RCC 7860 (cell line): ENCODE measurements at regions not wholly inside any gene's neighbourhood (a gene's known extent, or its start where the extent isn't known, plus 50 kb on each side); places are given as distances from the start of the nearest gene placed in this dataset.

ENCODE experiments used
- DNase-seq: peaks from one replicate; pipeline ENCODE4 v3.0.0-alpha.2; 2015; ENCODE audit warnings: low spot score
- FAIRE-seq: peaks from 2 replicates; lab custom pipeline; 2012; peaks lifted over from hg19 to GRCh38; lab: Jason Lieb, UNC

GRCh38 chrX:110430293-110431076, 71.8 kb downstream of the RTL9 start:
- FAIRE-seq: no peak

GRCh38 chrX:110432091-110432905, 73.7 kb downstream of the RTL9 start:
- no peak for DNase-seq
- no peak for FAIRE-seq

More at GRCh38 chrX:110430293-110431076, 71.8 kb downstream of the RTL9 start:
- DNase-seq: no peak

- DNase-seq (no peak), FAIRE-seq (no peak)
These were observed 74.2 kb downstream of the RTL9 start for GRCh38 chrX:110432906-110433215.

GRCh38 chrX:110435196-110435595, 76.5 kb downstream of the RTL9 start:
- FAIRE-seq (no peak), DNase-seq (no peak)

GRCh38 chrX:110436523-110436922, 77.9 kb downstream of the RTL9 start:
- FAIRE-seq (no peak), DNase-seq (no peak)

- no peak for FAIRE-seq
These were observed 79.0 kb downstream of the RTL9 start for GRCh38 chrX:110437686-110438085.

GRCh38 chrX:110440016-110440805, 81.6 kb downstream of the RTL9 start:
- no peak for DNase-seq
- no peak for FAIRE-seq

More at GRCh38 chrX:110437686-110438085, 79.0 kb downstream of the RTL9 start:
- DNase-seq: no peak

- DNase-seq: peak; percentile 24
- FAIRE-seq: peak; percentile 50
These were observed 84.0 kb downstream of the RTL9 start for GRCh38 chrX:110442635-110443034.

- FAIRE-seq: no peak
- DNase-seq: no peak
These were observed 86.3 kb downstream of the RTL9 start for GRCh38 chrX:110444996-110445395.

- no peak for DNase-seq
- no peak for FAIRE-seq
These were observed 89.8 kb downstream of the RTL9 start for GRCh38 chrX:110448459-110448858.

- DNase-seq (no peak), FAIRE-seq (no peak)
These were observed 90.7 kb downstream of the RTL9 start for GRCh38 chrX:110449312-110449711.

- DNase-seq: peak; percentile 20
These were observed 91.4 kb downstream of the RTL9 start for GRCh38 chrX:110450050-110450449.

GRCh38 chrX:110454336-110454735, 95.7 kb downstream of the RTL9 start:
- no peak for FAIRE-seq

More at GRCh38 chrX:110450050-110450449, 91.4 kb downstream of the RTL9 start:
- peak; percentile 59 for FAIRE-seq

GRCh38 chrX:110462957-110463356, 104.3 kb downstream of the RTL9 start:
- FAIRE-seq: no peak
- DNase-seq: no peak

More at GRCh38 chrX:110454336-110454735, 95.7 kb downstream of the RTL9 start:
- no peak for DNase-seq

GRCh38 chrX:110466790-110467189, 108.1 kb downstream of the RTL9 start:
- no peak for FAIRE-seq
- DNase-seq: no peak

- DNase-seq (no peak), FAIRE-seq (no peak)
These were observed 113.6 kb downstream of the RTL9 start for GRCh38 chrX:110472265-110472664.

GRCh38 chrX:110477593-110478228, 119.1 kb downstream of the RTL9 start:
- DNase-seq (no peak), FAIRE-seq (no peak)

- FAIRE-seq (no peak), DNase-seq (no peak)
These were observed 133.4 kb downstream of the RTL9 start for GRCh38 chrX:110491846-110492620.

GRCh38 chrX:110504947-110505346, 146.3 kb downstream of the RTL9 start:
- no peak for FAIRE-seq
- no peak for DNase-seq
